ENCODE measurements at regions not wholly inside any gene's neighbourhood (a gene's known extent, or its start where the extent isn't known, plus 50 kb on each side); places are given as distances from the start of the nearest gene placed in this dataset.

DNA sequence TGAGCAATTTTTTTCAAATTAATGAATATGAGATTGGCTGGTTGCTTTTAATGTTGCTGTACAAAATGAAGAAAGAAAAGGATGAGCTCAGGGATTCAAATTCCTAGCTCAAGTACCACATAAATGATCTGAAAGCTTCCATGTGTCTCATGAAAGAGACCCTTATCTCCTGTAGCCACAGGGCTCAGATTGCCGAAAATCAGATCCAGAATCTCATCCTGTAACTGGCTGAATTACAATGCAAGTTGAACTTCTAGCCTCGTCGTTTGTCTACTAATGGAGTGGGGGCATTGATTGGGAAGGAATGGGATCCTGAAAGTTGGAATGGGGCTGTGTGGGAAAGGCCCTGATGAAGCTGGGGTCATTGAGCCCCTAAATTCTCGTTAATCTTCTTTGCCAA lies 143.4 kb upstream of the ATP6AP2 start:
- no peak for ATAC-seq (replicated peaks)
- H3K27me3 Mint-ChIP-seq = no peaks in the 10 kb centered on the region
- no peaks in the 10 kb centered on the region for H3K4me1 Mint-ChIP-seq (ENCODE audit: low read depth in 2 of 2)
- H3K9me3 Mint-ChIP-seq = no peaks in the 10 kb centered on the region
- H3K36me3 Mint-ChIP-seq (ENCODE audit: insufficient read depth) = peaks cover 5% of the 10 kb centered on the region
- no peak overlapping the region for H3K27ac Mint-ChIP-seq
- H3K4me3 Mint-ChIP-seq = no peak overlapping the region
- no peak for DNase-seq

GRCh38 chrX:40434947-40435346 lies 145.8 kb upstream of the ATP6AP2 start:
- Mint-ChIP-seq H3K4me3 (no peak overlapping the region), H3K4me1 (ENCODE audit: low read depth in 2 of 2) (no peaks in the 10 kb centered on the region), H3K9me3 (no peaks in the 10 kb centered on the region), H3K36me3 (ENCODE audit: insufficient read depth) (peaks cover 3% of the 10 kb centered on the region), H3K27me3 (no peaks in the 10 kb centered on the region), H3K27ac (no peak overlapping the region)
- DNase-seq (no peak), ATAC-seq (replicated peaks) (no peak)

GRCh38 chrX:40434443-40434842 lies 146.3 kb upstream of the ATP6AP2 start:
- Mint-ChIP-seq H3K4me3 (no peak overlapping the region), H3K4me1 (ENCODE audit: low read depth in 2 of 2) (no peaks in the 10 kb centered on the region), H3K36me3 (ENCODE audit: insufficient read depth) (no peaks in the 10 kb centered on the region), H3K9me3 (no peaks in the 10 kb centered on the region), H3K27ac (no peak overlapping the region), H3K27me3 (no peaks in the 10 kb centered on the region)
- DNase-seq = no peak
- ATAC-seq (replicated peaks) = no peak

DNA sequence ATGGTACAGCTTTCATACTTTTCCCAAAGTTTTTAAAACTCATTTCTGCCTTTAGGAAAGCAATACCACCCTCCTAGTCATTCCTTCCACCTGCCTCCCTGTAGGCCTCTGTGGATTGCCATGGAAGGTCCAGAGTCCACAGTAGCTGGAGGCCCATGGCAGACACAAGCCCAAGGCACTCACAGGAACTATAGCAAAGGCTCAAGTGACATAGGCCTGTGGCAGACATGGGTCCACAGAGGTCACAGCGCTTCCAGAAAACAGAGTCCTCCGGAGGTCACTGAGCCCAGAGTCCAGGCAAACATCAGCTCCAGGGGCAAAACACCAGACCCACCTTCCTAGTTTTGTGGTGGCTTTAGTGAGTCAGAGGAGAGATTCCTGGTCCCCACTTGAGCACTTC lies 147.6 kb upstream of the ATP6AP2 start:
- ATAC-seq (replicated peaks) (no peak), DNase-seq (no peak)
- no peak overlapping the region for H3K27ac Mint-ChIP-seq
- no peaks in the 10 kb centered on the region for H3K4me1 Mint-ChIP-seq (ENCODE audit: low read depth in 2 of 2)
- H3K27me3 Mint-ChIP-seq = no peaks in the 10 kb centered on the region
- no peak overlapping the region for H3K4me3 Mint-ChIP-seq
- H3K36me3 Mint-ChIP-seq (ENCODE audit: insufficient read depth) = no peaks in the 10 kb centered on the region
- no peaks in the 10 kb centered on the region for H3K9me3 Mint-ChIP-seq

DNA sequence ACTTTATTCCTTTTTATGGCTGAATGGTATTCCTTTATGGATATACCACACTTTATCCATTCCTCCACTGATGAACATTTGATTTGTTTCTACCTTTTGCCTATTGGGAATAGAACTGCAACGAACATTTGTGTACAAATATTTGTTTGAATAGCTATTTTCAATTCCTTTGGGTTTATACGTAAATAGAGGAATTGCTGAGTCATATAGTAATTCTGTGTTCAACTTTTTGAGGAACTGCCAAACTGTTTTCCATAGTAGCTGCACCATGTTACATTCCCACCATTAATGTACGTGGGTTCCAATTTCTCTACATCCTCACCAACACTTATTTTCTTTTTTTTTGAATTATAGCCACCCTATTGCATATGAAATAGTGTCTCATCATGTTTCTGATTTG lies 156.5 kb upstream of the ATP6AP2 start:
- no peak for DNase-seq
- peaks cover 0 to 6% of the 10 kb centered on the region in 2 donors for H3K27me3 Mint-ChIP-seq
- no peak overlapping the region for H3K27ac Mint-ChIP-seq
- peaks cover 2% of the 10 kb centered on the region for H3K36me3 Mint-ChIP-seq (ENCODE audit: insufficient read depth)
- no peak for ATAC-seq (replicated peaks)
- no peak overlapping the region for H3K4me3 Mint-ChIP-seq
- no peaks in the 10 kb centered on the region for H3K9me3 Mint-ChIP-seq
- peaks cover 0 to 4% of the 10 kb centered on the region in 2 donors for H3K4me1 Mint-ChIP-seq (ENCODE audit: low read depth in 2 of 2)

GRCh38 chrX:40423299-40423698 lies 157.5 kb upstream of the ATP6AP2 start:
- peaks cover 0 to 8% of the 10 kb centered on the region in 2 donors for H3K4me1 Mint-ChIP-seq (ENCODE audit: low read depth in 2 of 2)
- H3K9me3 Mint-ChIP-seq = no peaks in the 10 kb centered on the region
- H3K4me3 Mint-ChIP-seq = no peak overlapping the region
- peaks cover 2% of the 10 kb centered on the region for H3K36me3 Mint-ChIP-seq (ENCODE audit: insufficient read depth)
- DNase-seq (no peak), ATAC-seq (replicated peaks) (no peak)
- no peak overlapping the region for H3K27ac Mint-ChIP-seq
- peaks cover 0 to 6% of the 10 kb centered on the region in 2 donors for H3K27me3 Mint-ChIP-seq

DNA sequence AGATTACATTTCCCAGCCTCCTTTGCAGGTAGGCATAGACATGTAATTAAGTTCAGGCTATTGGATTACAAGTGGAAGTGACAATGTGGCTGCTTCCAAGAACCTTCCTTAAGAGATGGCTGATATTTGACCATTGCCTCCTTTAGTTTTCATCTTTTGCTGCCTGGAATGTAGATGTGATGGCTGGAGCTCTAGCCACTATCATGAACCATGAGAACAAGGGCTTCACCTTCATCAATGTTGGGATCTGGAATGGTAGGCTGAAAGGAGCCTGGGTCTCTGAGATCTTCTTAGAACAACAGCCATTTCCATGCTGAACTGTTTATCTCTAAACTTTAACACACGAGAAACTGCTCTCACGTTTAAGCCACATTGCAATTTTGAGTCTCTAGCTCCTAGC lies 158.7 kb upstream of the ATP6AP2 start:
- H3K27ac Mint-ChIP-seq = no peak overlapping the region
- H3K4me1 Mint-ChIP-seq (ENCODE audit: low read depth in 2 of 2) = peaks cover 0 to 10% of the 10 kb centered on the region in 2 donors
- DNase-seq (no peak), ATAC-seq (replicated peaks) (no peak)
- no peaks in the 10 kb centered on the region for H3K9me3 Mint-ChIP-seq
- peaks cover 0 to 6% of the 10 kb centered on the region in 2 donors for H3K27me3 Mint-ChIP-seq
- H3K36me3 Mint-ChIP-seq (ENCODE audit: insufficient read depth) = peaks cover 2% of the 10 kb centered on the region
- no peak overlapping the region for H3K4me3 Mint-ChIP-seq

- H3K27me3 Mint-ChIP-seq = peaks cover 0 to 6% of the 10 kb centered on the region in 2 donors
- no peaks in the 10 kb centered on the region for H3K9me3 Mint-ChIP-seq
- DNase-seq = no peak
- peaks cover 0 to 10% of the 10 kb centered on the region in 2 donors for H3K4me1 Mint-ChIP-seq (ENCODE audit: low read depth in 2 of 2)
- peaks cover 2% of the 10 kb centered on the region for H3K36me3 Mint-ChIP-seq (ENCODE audit: insufficient read depth)
- H3K27ac Mint-ChIP-seq = no peak overlapping the region
- H3K4me3 Mint-ChIP-seq = no peak overlapping the region
- no peak for ATAC-seq (replicated peaks)
Measured at GRCh38 chrX:40420899-40421729, 159.7 kb upstream of the ATP6AP2 start.

- peak; percentile 1 to 15 (median 3) for DNase-seq
- no peaks in the 10 kb centered on the region for H3K27me3 Mint-ChIP-seq
- no peak overlapping the region for H3K27ac Mint-ChIP-seq
- H3K9me3 Mint-ChIP-seq = no peaks in the 10 kb centered on the region
- H3K36me3 Mint-ChIP-seq (ENCODE audit: insufficient read depth) = peaks cover 2% of the 10 kb centered on the region
- ATAC-seq (replicated peaks) = peak; percentile 98
- peaks cover 0 to 10% of the 10 kb centered on the region in 2 donors for H3K4me1 Mint-ChIP-seq (ENCODE audit: low read depth in 2 of 2)
- no peak overlapping the region for H3K4me3 Mint-ChIP-seq
Measured at GRCh38 chrX:40418813-40419195, 162.0 kb upstream of the ATP6AP2 start.

DNA sequence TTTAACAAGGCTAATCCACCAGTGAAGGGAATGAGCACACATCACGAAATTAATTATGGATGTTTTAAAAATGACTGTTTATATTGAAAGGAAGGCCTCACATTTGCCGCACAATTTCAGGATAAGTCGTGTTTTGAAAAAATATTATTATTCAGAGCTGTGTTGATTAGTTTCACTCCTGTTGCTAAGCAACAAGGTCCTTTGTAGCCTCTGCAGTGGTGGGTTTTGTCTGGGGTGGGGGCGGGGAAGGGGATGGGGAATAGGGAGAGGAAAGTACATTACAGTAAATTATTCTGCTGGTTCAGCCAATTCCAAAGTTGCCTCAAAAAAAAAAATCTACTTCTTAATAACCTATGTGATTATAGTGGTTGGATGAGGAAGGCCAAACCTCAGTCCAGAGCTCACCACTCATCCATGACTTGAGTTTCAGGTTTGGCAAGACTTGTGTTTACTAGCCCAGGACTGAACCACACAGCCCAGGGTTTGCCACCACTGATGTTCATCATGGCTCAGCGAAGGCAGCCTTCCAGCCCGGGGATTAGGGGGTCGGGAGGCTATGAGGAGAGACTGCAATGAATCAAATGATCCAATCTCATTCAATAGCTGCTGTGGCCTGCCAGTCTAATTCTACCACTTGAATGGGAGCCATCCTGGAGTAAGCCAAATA lies 162.5 kb upstream of the ATP6AP2 start:
- peak; percentile 14 for ATAC-seq (replicated peaks)

DNA sequence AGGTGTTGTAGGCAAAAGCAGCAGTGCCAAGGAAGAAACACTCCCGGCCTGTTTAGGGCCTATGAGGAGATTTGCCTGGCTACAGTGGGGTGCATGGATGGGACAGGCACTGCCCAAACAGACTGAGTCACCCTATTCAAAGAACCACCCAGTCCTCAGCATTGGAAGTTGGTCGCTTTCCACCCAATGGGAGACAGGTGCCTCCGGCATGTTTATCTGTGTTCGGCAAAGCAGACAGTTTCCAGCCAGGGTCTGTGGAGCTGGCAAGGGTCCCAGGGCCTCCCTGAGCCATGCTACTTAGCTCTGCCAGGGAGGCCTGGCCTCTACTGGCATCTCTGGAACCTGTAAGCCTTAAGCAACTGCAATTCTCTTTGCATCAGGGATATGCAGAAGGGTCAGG lies 165.1 kb upstream of the ATP6AP2 start:
- H3K36me3 Mint-ChIP-seq (ENCODE audit: insufficient read depth) = no peaks in the 10 kb centered on the region
- no peak overlapping the region for H3K27ac Mint-ChIP-seq
- no peak for DNase-seq
- no peak overlapping the region for H3K4me3 Mint-ChIP-seq
- no peaks in the 10 kb centered on the region for H3K9me3 Mint-ChIP-seq
- peaks cover 0 to 8% of the 10 kb centered on the region in 2 donors for H3K4me1 Mint-ChIP-seq (ENCODE audit: low read depth in 2 of 2)
- ATAC-seq (replicated peaks) = no peak
- no peaks in the 10 kb centered on the region for H3K27me3 Mint-ChIP-seq

More for the DNA sequence above, 162.5 kb upstream of the ATP6AP2 start:
- peaks cover 2% of the 10 kb centered on the region for H3K36me3 Mint-ChIP-seq (ENCODE audit: insufficient read depth)
- H3K27ac Mint-ChIP-seq = no peak overlapping the region
- no peaks in the 10 kb centered on the region for H3K27me3 Mint-ChIP-seq
- peaks cover 0 to 10% of the 10 kb centered on the region in 2 donors for H3K4me1 Mint-ChIP-seq (ENCODE audit: low read depth in 2 of 2)
- DNase-seq = no peak
- no peaks in the 10 kb centered on the region for H3K9me3 Mint-ChIP-seq
- H3K4me3 Mint-ChIP-seq = no peak overlapping the region

DNA sequence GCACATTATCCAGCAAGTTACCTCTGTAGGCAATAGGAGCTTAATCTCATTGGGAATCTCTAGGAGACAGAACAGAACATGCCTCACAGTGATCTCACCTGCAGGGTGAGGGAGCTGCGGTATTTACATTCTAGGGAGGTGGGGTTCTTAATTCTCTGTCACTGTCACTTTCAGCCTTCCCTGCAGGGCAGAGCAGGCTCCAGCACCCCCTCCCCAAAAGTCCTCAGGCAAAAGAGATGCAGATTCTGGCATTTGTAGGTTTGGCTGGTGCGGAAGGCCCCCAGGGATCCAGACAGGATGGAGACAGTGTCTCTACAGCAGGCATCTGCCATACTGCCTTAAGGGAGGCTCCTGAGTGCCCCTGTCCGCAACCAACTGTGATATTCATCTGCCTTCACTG lies 166.4 kb upstream of the ATP6AP2 start:
- no peaks in the 10 kb centered on the region for H3K9me3 Mint-ChIP-seq
- DNase-seq = no peak
- ATAC-seq (replicated peaks) = no peak

GRCh38 chrX:40411340-40412111 lies 169.2 kb upstream of the ATP6AP2 start:
- Mint-ChIP-seq H3K4me1 (ENCODE audit: low read depth in 2 of 2) (no peaks in the 10 kb centered on the region), H3K4me3 (no peak overlapping the region), H3K36me3 (ENCODE audit: insufficient read depth) (no peaks in the 10 kb centered on the region), H3K9me3 (no peaks in the 10 kb centered on the region), H3K27ac (no peak overlapping the region), H3K27me3 (no peaks in the 10 kb centered on the region)
- ATAC-seq (replicated peaks) = no peak
- no peak for DNase-seq

More for the DNA sequence above, 166.4 kb upstream of the ATP6AP2 start:
- no peaks in the 10 kb centered on the region for H3K27me3 Mint-ChIP-seq
- no peaks in the 10 kb centered on the region for H3K36me3 Mint-ChIP-seq (ENCODE audit: insufficient read depth)
- H3K4me3 Mint-ChIP-seq = no peak overlapping the region
- H3K4me1 Mint-ChIP-seq (ENCODE audit: low read depth in 2 of 2) = peaks cover 0 to 7% of the 10 kb centered on the region in 2 donors
- no peak overlapping the region for H3K27ac Mint-ChIP-seq

All from effector memory CD8-positive, alpha-beta T cell (primary cell).